Heart left ventricle (tissue), 13 donors: ENCODE measurements at regions not wholly inside any gene's neighbourhood (a gene's known extent, or its start where the extent isn't known, plus 50 kb on each side); places are given as distances from the start of the nearest gene placed in this dataset.

ENCODE experiments used
- POLR2A ChIP-seq, 2 donors: fragments of 450-650 bp; IDR thresholded peaks; one replicate each; pipeline ENCODE4 v1.6.1; 2017; ENCODE audit warnings: antibody characterized with exemption in 2 of 2, mild to moderate bottlenecking in 2 of 2, moderate library complexity in 2 of 2
- TF ChIP-seq, protein P1 (sequence below), 12 donors: fragments of 200-600 bp; sonication (generic) in 4 of 12; IDR thresholded peaks; one replicate each; pipeline versions ENCODE4 v1.5.0 to v1.8.0; 2018 to 2022; ENCODE audit warnings: antibody characterized with exemption in 12 of 12, mild to moderate bottlenecking in 5 of 12
- donor health status: ischemic (EF 13 %, LVEDD 7.1; RV severe dilation, severe dysfunction).
- donor health status: DM: no; HTN: yes; CAD: no.
- donor health status: DM: no; HTN: no; CAD: no.
- donor health status: ischemic (EF 25% LVEDD 6.9; RV normal size, moderate dysfunction).
- donor health status: ischemic (EF 25% LVEDD 5.7; RV mildly dilated, moderate dysfunction).
- donor health status: ischemic (EF 35%, LVEDD 5.7; RV mildly dilated, moderate dysfunction).
- donor health status: nonischemic (EF 11% LVEDD 7.7; RV severe dilation, severe dysfunction).
- donor health status: DM: yes; HTN: yes; CAD: no.
- donor health status: PGD.
- donor health status: ischemic (EF 29% LVEDD 5.4; RV normal size, mild dysfunction).
- donor health status: nonischemic (EF 23%, LVEDD 6.1; RV moderate dilation, normal function).

DNA sequence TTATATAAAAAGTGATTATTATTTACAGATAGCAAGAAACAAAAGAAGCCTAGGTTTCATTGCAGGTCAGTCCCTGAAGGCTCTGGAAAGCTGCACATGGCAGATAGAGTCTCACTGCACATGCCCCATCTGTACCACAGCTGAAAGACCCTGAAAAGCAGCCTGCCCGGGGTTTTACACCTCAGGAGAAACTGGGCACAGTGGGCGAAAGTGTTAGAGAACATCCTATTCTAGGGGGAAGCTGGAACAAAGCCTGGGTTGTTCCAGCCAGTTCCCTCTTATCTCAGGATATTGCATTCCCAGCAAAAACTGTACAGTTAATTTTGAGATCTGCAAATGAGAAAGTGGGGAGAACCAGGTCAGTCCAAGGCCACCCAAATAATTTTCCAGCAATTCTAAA lies 419.7 kb downstream of the CNTNAP4 start:
- TF ChIP-seq, protein P1, sequence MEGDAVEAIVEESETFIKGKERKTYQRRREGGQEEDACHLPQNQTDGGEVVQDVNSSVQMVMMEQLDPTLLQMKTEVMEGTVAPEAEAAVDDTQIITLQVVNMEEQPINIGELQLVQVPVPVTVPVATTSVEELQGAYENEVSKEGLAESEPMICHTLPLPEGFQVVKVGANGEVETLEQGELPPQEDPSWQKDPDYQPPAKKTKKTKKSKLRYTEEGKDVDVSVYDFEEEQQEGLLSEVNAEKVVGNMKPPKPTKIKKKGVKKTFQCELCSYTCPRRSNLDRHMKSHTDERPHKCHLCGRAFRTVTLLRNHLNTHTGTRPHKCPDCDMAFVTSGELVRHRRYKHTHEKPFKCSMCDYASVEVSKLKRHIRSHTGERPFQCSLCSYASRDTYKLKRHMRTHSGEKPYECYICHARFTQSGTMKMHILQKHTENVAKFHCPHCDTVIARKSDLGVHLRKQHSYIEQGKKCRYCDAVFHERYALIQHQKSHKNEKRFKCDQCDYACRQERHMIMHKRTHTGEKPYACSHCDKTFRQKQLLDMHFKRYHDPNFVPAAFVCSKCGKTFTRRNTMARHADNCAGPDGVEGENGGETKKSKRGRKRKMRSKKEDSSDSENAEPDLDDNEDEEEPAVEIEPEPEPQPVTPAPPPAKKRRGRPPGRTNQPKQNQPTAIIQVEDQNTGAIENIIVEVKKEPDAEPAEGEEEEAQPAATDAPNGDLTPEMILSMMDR (IDR thresholded peaks at IDR 0.05) = no peak
- no peak for TF ChIP-seq POLR2A (IDR thresholded peaks at IDR 0.05)
